ENCODE measurements at regions not wholly inside any gene's neighbourhood (a gene's known extent, or its start where the extent isn't known, plus 50 kb on each side); places are given as distances from the start of the nearest gene placed in this dataset.

DNA sequence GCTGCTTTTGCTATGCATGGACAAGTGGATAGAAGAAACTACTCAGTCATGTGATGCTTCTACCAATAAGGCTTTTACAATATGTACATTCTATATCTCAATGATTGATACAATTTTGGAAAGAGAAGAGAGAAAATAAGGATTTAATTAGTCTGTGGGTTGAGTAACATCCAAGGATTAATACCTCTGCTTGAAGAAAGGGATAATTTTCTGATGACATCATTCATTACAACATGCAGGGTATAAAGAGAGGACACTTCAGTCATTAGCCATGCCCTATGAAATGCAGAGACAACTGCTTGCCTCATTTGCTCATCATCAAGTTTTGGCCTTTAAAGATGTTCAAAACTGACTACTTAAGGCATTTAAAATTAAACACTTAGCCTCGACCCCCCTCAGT is 237.3 kb downstream of the AHR start:
- no peaks in the 10 kb centered on the region for H3K9me3 ChIP-seq (ENCODE audit: control insufficient read depth, insufficient read depth, low read length)
- no peak overlapping the region for H3K27ac ChIP-seq (ENCODE audit: low read depth, low read length)
- no peaks in the 10 kb centered on the region for H3K36me3 ChIP-seq (ENCODE audit: control insufficient read depth, low read length)
- no peaks in the 10 kb centered on the region for H3K27me3 ChIP-seq (ENCODE audit: control insufficient read depth, low read length)
- H3K9me2 ChIP-seq (replicated peaks; ENCODE audit: control insufficient read depth, low read length): no peaks in the 10 kb centered on the region
- H4K20me1 ChIP-seq (ENCODE audit: control insufficient read depth, insufficient read depth, low read depth, low read length): no peaks in the 10 kb centered on the region
- no peak for TF ChIP-seq EZH2phosphoT487 (IDR thresholded peaks at IDR 0.05; ENCODE audit: borderline replicate concordance, low read length)
- TF ChIP-seq, protein P1, sequence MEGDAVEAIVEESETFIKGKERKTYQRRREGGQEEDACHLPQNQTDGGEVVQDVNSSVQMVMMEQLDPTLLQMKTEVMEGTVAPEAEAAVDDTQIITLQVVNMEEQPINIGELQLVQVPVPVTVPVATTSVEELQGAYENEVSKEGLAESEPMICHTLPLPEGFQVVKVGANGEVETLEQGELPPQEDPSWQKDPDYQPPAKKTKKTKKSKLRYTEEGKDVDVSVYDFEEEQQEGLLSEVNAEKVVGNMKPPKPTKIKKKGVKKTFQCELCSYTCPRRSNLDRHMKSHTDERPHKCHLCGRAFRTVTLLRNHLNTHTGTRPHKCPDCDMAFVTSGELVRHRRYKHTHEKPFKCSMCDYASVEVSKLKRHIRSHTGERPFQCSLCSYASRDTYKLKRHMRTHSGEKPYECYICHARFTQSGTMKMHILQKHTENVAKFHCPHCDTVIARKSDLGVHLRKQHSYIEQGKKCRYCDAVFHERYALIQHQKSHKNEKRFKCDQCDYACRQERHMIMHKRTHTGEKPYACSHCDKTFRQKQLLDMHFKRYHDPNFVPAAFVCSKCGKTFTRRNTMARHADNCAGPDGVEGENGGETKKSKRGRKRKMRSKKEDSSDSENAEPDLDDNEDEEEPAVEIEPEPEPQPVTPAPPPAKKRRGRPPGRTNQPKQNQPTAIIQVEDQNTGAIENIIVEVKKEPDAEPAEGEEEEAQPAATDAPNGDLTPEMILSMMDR (IDR thresholded peaks at IDR 0.05; ENCODE audit: low read depth, low read length, poor library complexity, severe bottlenecking): no peak
- H3K4me2 ChIP-seq (ENCODE audit: low read length): no peak overlapping the region
- no peaks in the 10 kb centered on the region for H3F3A ChIP-seq (ENCODE audit: control insufficient read depth, insufficient read depth)
- H3K4me1 ChIP-seq (ENCODE audit: control insufficient read depth, low read length): no peaks in the 10 kb centered on the region
- no peaks in the 10 kb centered on the region for H3K79me2 ChIP-seq (ENCODE audit: control insufficient read depth, low read length)
- no peak overlapping the region for H3K4me3 ChIP-seq (ENCODE audit: low read length)

DNA sequence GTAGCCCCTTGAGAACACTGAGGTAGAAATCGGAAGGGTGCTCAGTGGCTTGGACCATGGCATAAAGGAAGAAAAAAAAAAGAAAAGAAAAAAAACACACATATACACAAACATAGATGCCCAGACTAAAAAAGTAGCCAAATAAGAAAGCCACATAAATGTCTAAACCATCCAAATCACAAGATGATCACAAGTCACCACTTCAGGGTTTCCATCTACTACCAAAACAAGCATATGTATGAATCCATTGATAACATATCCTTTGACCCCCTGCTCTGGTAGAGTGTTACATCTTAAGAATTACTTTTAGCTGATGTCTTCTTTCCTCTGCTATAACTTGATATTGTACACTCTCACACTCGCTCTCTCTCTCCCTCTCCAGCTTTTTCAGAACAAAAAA is 245.9 kb downstream of the AHR start:
- Histone ChIP-seq H4K20me1 (ENCODE audit: control insufficient read depth, insufficient read depth, low read depth, low read length) (no peaks in the 10 kb centered on the region), H3K4me2 (ENCODE audit: low read length) (no peak overlapping the region), H3K4me1 (ENCODE audit: control insufficient read depth, low read length) (no peaks in the 10 kb centered on the region), H3K9me3 (ENCODE audit: control insufficient read depth, insufficient read depth, low read length) (no peaks in the 10 kb centered on the region), H3K27me3 (ENCODE audit: control insufficient read depth, low read length) (no peaks in the 10 kb centered on the region), H3K27ac (ENCODE audit: low read depth, low read length) (no peak overlapping the region), H3K36me3 (ENCODE audit: control insufficient read depth, low read length) (no peaks in the 10 kb centered on the region), H3K4me3 (ENCODE audit: low read length) (no peak overlapping the region), H3K79me2 (ENCODE audit: control insufficient read depth, low read length) (no peaks in the 10 kb centered on the region), H3K9me2 (replicated peaks; ENCODE audit: control insufficient read depth, low read length) (no peaks in the 10 kb centered on the region), H3F3A (ENCODE audit: control insufficient read depth, insufficient read depth) (no peaks in the 10 kb centered on the region)
- no peak for TF ChIP-seq EZH2phosphoT487 (IDR thresholded peaks at IDR 0.05; ENCODE audit: borderline replicate concordance, low read length)
- TF ChIP-seq, protein P1 (IDR thresholded peaks at IDR 0.05; ENCODE audit: low read depth, low read length, poor library complexity, severe bottlenecking): no peak

DNA sequence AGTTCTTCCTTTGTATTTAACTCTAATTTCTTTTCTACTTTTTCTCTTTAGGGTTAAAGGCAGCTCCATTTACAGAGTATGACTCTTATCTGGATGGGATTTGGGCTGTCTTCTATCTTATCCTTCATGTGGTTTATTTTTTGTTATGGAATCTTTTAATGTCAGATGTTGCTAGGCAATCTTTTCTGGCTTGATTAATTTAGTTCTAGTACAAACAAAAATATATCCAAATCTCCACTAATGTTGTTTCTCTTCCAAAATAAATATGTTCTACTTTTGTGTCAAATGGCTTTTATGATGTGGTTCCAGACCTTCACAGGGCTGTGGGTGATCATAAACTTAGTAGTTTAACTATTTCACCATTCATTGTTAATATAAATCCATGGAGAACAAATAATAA is 246.9 kb downstream of the AHR start:
- TF ChIP-seq EZH2phosphoT487 (IDR thresholded peaks at IDR 0.05; ENCODE audit: borderline replicate concordance, low read length): no peak
- TF ChIP-seq, protein P1 (IDR thresholded peaks at IDR 0.05; ENCODE audit: low read depth, low read length, poor library complexity, severe bottlenecking): no peak
- H3F3A ChIP-seq (ENCODE audit: control insufficient read depth, insufficient read depth): no peaks in the 10 kb centered on the region
- H3K36me3 ChIP-seq (ENCODE audit: control insufficient read depth, low read length): no peaks in the 10 kb centered on the region
- H3K4me3 ChIP-seq (ENCODE audit: low read length): no peak overlapping the region
- no peaks in the 10 kb centered on the region for H3K27me3 ChIP-seq (ENCODE audit: control insufficient read depth, low read length)
- H3K27ac ChIP-seq (ENCODE audit: low read depth, low read length): no peak overlapping the region
- no peaks in the 10 kb centered on the region for H3K9me3 ChIP-seq (ENCODE audit: control insufficient read depth, insufficient read depth, low read length)
- no peaks in the 10 kb centered on the region for H3K79me2 ChIP-seq (ENCODE audit: control insufficient read depth, low read length)
- H4K20me1 ChIP-seq (ENCODE audit: control insufficient read depth, insufficient read depth, low read depth, low read length): no peaks in the 10 kb centered on the region
- no peaks in the 10 kb centered on the region for H3K9me2 ChIP-seq (replicated peaks; ENCODE audit: control insufficient read depth, low read length)
- H3K4me1 ChIP-seq (ENCODE audit: control insufficient read depth, low read length): no peaks in the 10 kb centered on the region
- no peak overlapping the region for H3K4me2 ChIP-seq (ENCODE audit: low read length)

DNA sequence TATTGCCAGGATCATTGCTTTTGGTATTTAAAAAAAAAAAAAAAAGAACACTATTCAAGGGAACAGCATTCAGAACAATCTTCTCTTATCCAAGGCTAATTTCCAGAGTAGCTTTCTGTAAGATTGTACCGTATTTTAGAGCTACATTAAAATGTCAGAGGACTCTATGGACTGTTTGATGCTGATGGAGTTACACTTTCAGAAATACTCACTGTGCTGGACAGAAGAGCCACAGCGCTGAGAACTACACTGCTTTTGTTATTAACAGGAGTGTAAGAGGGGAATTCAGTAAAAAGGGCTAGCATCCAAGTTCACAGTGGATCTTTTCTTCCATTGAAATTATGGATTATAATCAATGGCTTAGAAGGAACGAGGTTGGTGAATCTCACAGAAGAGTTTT is 247.7 kb downstream of the AHR start:
- TF ChIP-seq, protein P1 (IDR thresholded peaks at IDR 0.05; ENCODE audit: low read depth, low read length, poor library complexity, severe bottlenecking): no peak
- TF ChIP-seq EZH2phosphoT487 (IDR thresholded peaks at IDR 0.05; ENCODE audit: borderline replicate concordance, low read length): no peak
- no peak overlapping the region for H3K27ac ChIP-seq (ENCODE audit: low read depth, low read length)

More for the DNA sequence above, 247.7 kb downstream of the AHR start:
- H4K20me1 ChIP-seq (ENCODE audit: control insufficient read depth, insufficient read depth, low read depth, low read length): no peaks in the 10 kb centered on the region
- H3K4me2 ChIP-seq (ENCODE audit: low read length): no peak overlapping the region
- H3F3A ChIP-seq (ENCODE audit: control insufficient read depth, insufficient read depth): no peaks in the 10 kb centered on the region
- no peaks in the 10 kb centered on the region for H3K9me2 ChIP-seq (replicated peaks; ENCODE audit: control insufficient read depth, low read length)
- no peaks in the 10 kb centered on the region for H3K4me1 ChIP-seq (ENCODE audit: control insufficient read depth, low read length)
- no peak overlapping the region for H3K4me3 ChIP-seq (ENCODE audit: low read length)
- no peaks in the 10 kb centered on the region for H3K36me3 ChIP-seq (ENCODE audit: control insufficient read depth, low read length)
- no peaks in the 10 kb centered on the region for H3K27me3 ChIP-seq (ENCODE audit: control insufficient read depth, low read length)
- no peaks in the 10 kb centered on the region for H3K79me2 ChIP-seq (ENCODE audit: control insufficient read depth, low read length)
- no peaks in the 10 kb centered on the region for H3K9me3 ChIP-seq (ENCODE audit: control insufficient read depth, insufficient read depth, low read length)

All from DOHH2 (cell line).